ENCODE measurements at regions not wholly inside any gene's neighbourhood (a gene's known extent, or its start where the extent isn't known, plus 50 kb on each side); places are given as distances from the start of the nearest gene placed in this dataset.

DNA sequence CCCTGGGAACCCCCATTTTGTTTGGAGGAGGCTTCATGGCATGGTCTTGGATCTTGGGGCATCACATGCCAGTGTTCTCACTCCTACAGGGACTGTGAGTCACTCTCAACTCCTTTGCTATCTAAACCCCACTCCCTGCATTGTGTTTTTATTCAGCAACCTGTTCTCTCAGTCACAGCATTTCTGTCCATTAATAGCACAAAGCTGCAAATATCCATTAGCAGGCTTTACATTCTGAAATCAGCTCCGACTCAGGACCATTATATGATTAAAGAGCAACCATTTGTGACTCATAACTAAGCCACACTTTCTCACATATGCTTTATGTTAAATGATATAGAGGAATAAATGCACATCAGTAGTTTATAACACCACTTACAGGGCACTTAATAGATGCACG, 462.1 kb upstream of the BRINP1 start:
- Histone ChIP-seq H3K27ac (ENCODE audit: extremely low read depth, low read depth, low read length) (no peak overlapping the region), H3K4me3 (ENCODE audit: low read depth, low read length) (no peak overlapping the region), H3K4me1 (ENCODE audit: control insufficient read depth, insufficient read depth, low read length) (no peaks in the 10 kb centered on the region), H3K9me3 (ENCODE audit: control insufficient read depth, insufficient read depth, low read depth, low read length) (no peaks in the 10 kb centered on the region), H3K36me3 (ENCODE audit: control insufficient read depth in 2 of 2, insufficient read depth in 1 of 2, low read length in 2 of 2) (no peaks in the 10 kb centered on the region)
- no peak for TF ChIP-seq ZNF530 (tag by site-specific recombination; IDR thresholded peaks at IDR 0.05; ENCODE audit: low read depth)
- TF ChIP-seq WT1 (tag by site-specific recombination; IDR thresholded peaks at IDR 0.05): no peak
- TF ChIP-seq ZNF776 (tag by site-specific recombination; IDR thresholded peaks at IDR 0.05; ENCODE audit: borderline replicate concordance): no peak
- TF ChIP-seq SETDB1 (IDR thresholded peaks at IDR 0.05; ENCODE audit: insufficient read length, low read length): no peak
- no peak for TF ChIP-seq ZNF558 (tag by site-specific recombination; IDR thresholded peaks at IDR 0.05)
- no peak for TF ChIP-seq ZEB2 (tag by site-specific recombination; IDR thresholded peaks at IDR 0.05)
- no peak for TF ChIP-seq KLF16 (tag by site-specific recombination; IDR thresholded peaks at IDR 0.05)
- TF ChIP-seq OSR2 (tag by site-specific recombination; IDR thresholded peaks at IDR 0.05): no peak
- no peak for TF ChIP-seq ZNF202 (tag by site-specific recombination; IDR thresholded peaks at IDR 0.05; ENCODE audit: borderline replicate concordance)
- no peak for TF ChIP-seq ZNF501 (tag by site-specific recombination; IDR thresholded peaks at IDR 0.05)
- no peak for TF ChIP-seq KLF10 (tag by site-specific recombination; IDR thresholded peaks at IDR 0.05)
- TF ChIP-seq ZNF747 (tag by site-specific recombination; IDR thresholded peaks at IDR 0.05): no peak
- no peak for TF ChIP-seq ZNF701 (tag by site-specific recombination; IDR thresholded peaks at IDR 0.05)
- TF ChIP-seq ZNF292 (tag by site-specific recombination; IDR thresholded peaks at IDR 0.05; ENCODE audit: borderline replicate concordance, low read depth): no peak
- POLR2A ChIA-PET: no interaction called here
- CTCF ChIA-PET: no interaction called here

DNA sequence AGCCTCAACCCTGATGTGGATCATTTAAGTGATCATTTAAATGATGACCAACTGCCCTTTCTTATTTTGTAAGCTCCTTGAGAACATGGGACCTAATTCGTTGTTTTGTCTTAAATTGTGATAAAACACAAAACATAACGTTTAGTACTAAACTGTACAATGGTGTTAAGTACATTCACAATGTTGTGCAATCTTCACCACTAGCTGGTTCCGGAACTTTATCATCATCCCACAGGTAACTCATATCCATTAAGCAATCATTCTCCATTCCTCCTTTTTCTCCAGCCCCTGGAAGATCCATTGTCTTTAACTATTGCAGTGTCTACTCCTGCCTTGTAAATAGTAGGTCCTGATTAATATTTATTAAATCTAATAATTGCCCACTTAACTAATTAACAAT, 460.5 kb upstream of the BRINP1 start:
- ChIA-PET POLR2A (no interaction called here), CTCF (no interaction called here)
- no peak for TF ChIP-seq ZNF114 (tag by site-specific recombination; IDR thresholded peaks at IDR 0.05)
- no peak for TF ChIP-seq ZBTB48 (tag by site-specific recombination; IDR thresholded peaks at IDR 0.05)
- no peak for TF ChIP-seq ZNF76 (tag by site-specific recombination; IDR thresholded peaks at IDR 0.05; ENCODE audit: borderline replicate concordance, low read depth)
- TF ChIP-seq ZNF768 (tag by site-specific recombination; IDR thresholded peaks at IDR 0.05): no peak
- TF ChIP-seq ZNF350 (tag by site-specific recombination; IDR thresholded peaks at IDR 0.05): no peak
- TF ChIP-seq, protein P1, sequence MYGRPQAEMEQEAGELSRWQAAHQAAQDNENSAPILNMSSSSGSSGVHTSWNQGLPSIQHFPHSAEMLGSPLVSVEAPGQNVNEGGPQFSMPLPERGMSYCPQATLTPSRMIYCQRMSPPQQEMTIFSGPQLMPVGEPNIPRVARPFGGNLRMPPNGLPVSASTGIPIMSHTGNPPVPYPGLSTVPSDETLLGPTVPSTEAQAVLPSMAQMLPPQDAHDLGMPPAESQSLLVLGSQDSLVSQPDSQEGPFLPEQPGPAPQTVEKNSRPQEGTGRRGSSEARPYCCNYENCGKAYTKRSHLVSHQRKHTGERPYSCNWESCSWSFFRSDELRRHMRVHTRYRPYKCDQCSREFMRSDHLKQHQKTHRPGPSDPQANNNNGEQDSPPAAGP (tag by site-specific recombination; IDR thresholded peaks at IDR 0.05): no peak
- TF ChIP-seq TCF7L2 (IDR thresholded peaks at IDR 0.05; ENCODE audit: borderline replicate concordance, low read depth, low read length): no peak
- TF ChIP-seq ZNF654 (tag by site-specific recombination; IDR thresholded peaks at IDR 0.05; ENCODE audit: low read depth): no peak
- no peak overlapping the region for H3K4me3 ChIP-seq (ENCODE audit: low read depth, low read length)
- no peak overlapping the region for H3K27ac ChIP-seq (ENCODE audit: extremely low read depth, low read depth, low read length)
- no peaks in the 10 kb centered on the region for H3K4me1 ChIP-seq (ENCODE audit: control insufficient read depth, insufficient read depth, low read length)
- H3K9me3 ChIP-seq (ENCODE audit: control insufficient read depth, insufficient read depth, low read depth, low read length): no peaks in the 10 kb centered on the region
- H3K36me3 ChIP-seq (ENCODE audit: control insufficient read depth in 2 of 2, insufficient read depth in 1 of 2, low read length in 2 of 2): no peaks in the 10 kb centered on the region

DNA sequence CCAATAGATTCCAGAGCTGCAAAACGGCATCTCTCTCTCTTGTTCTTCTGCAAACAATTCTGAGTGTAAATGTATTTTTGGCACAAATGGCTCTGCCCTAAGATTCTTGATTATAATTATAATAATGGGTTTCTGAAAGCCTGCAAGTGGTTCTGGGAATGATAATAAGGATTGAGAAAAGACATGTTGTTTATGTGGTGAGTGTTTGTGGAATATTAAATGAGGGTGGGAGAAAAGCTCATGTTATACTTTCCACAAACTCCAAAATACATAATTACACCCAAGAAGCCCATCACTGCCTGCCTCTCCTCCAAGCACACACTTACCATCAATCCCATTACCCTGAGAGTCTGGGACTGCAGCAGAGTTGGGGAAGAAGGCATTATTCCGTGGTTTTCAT, 460.0 kb upstream of the BRINP1 start:
- POLR2A ChIA-PET: no interaction called here
- CTCF ChIA-PET: no interaction called here
- H3K4me1 ChIP-seq (ENCODE audit: control insufficient read depth, insufficient read depth, low read length): no peaks in the 10 kb centered on the region
- H3K9me3 ChIP-seq (ENCODE audit: control insufficient read depth, insufficient read depth, low read depth, low read length): no peaks in the 10 kb centered on the region
- H3K36me3 ChIP-seq (ENCODE audit: control insufficient read depth in 2 of 2, insufficient read depth in 1 of 2, low read length in 2 of 2): no peaks in the 10 kb centered on the region
- no peak overlapping the region for H3K27ac ChIP-seq (ENCODE audit: extremely low read depth, low read depth, low read length)
- no peak overlapping the region for H3K4me3 ChIP-seq (ENCODE audit: low read depth, low read length)
- TF ChIP-seq GLIS2 (tag by site-specific recombination; IDR thresholded peaks at IDR 0.05) (no peak), ZNF549 (tag by site-specific recombination; IDR thresholded peaks at IDR 0.05) (no peak), ZNF658 (tag by site-specific recombination; IDR thresholded peaks at IDR 0.05) (no peak), MEIS1 (CRISPR knock-in tag; IDR thresholded peaks at IDR 0.05; ENCODE audit: borderline replicate concordance) (no peak), SCRT1 (tag by site-specific recombination; IDR thresholded peaks at IDR 0.05; ENCODE audit: borderline replicate concordance) (no peak), ZNF843 (tag by site-specific recombination; IDR thresholded peaks at IDR 0.05) (no peak), EGR2 (tag by site-specific recombination; IDR thresholded peaks at IDR 0.05; ENCODE audit: low read depth) (no peak), GLIS1 (tag by site-specific recombination; IDR thresholded peaks at IDR 0.05) (no peak), ZNF391 (tag by site-specific recombination; IDR thresholded peaks at IDR 0.05; ENCODE audit: borderline replicate concordance, low read depth) (no peak), ZNF426 (tag by site-specific recombination; IDR thresholded peaks at IDR 0.05) (no peak), ZNF19 (tag by site-specific recombination; IDR thresholded peaks at IDR 0.05; ENCODE audit: low read depth) (no peak)
- TF ChIP-seq, protein P2, sequence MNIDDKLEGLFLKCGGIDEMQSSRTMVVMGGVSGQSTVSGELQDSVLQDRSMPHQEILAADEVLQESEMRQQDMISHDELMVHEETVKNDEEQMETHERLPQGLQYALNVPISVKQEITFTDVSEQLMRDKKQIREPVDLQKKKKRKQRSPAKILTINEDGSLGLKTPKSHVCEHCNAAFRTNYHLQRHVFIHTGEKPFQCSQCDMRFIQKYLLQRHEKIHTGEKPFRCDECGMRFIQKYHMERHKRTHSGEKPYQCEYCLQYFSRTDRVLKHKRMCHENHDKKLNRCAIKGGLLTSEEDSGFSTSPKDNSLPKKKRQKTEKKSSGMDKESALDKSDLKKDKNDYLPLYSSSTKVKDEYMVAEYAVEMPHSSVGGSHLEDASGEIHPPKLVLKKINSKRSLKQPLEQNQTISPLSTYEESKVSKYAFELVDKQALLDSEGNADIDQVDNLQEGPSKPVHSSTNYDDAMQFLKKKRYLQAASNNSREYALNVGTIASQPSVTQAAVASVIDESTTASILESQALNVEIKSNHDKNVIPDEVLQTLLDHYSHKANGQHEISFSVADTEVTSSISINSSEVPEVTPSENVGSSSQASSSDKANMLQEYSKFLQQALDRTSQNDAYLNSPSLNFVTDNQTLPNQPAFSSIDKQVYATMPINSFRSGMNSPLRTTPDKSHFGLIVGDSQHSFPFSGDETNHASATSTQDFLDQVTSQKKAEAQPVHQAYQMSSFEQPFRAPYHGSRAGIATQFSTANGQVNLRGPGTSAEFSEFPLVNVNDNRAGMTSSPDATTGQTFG (tag by site-specific recombination; IDR thresholded peaks at IDR 0.05; ENCODE audit: borderline replicate concordance): no peak

Measured in HEK293 (cell line).